Activated CD8-positive, alpha-beta T cell treated with anti-CD3 and anti-CD28 coated beads for 36 hours (primary cell): ENCODE measurements at regions not wholly inside any gene's neighbourhood (a gene's known extent, or its start where the extent isn't known, plus 50 kb on each side); places are given as distances from the start of the nearest gene placed in this dataset.

Source experiments
- ATAC-seq: fragments of 200-7000 bp; cut with Tn5 transposase; one replicate; pipeline ENCODE4 v1.10.0; 2021; ENCODE audit warnings: mild to moderate bottlenecking, moderate library complexity
- CTCF ChIA-PET: fragments of 350-600 bp; sonication (Branson Sonifier 250); formaldehyde crosslinking; loops from one replicate; lab custom pipeline; 2021; ENCODE audit warnings: antibody characterized with exemption; lab: Charles Lee
- POLR2A ChIA-PET: fragments of 350-600 bp; sonication (Branson Sonifier 250); formaldehyde crosslinking; loops from one replicate; lab custom pipeline; 2021; ENCODE audit warnings: antibody characterized with exemption; lab: Charles Lee
- DNase-seq: peaks from one replicate; pipeline ENCODE4 v3.0.0-alpha.2; 2020
- H3K27ac Mint-ChIP-seq: one replicate; pipeline ENCODE4 v1.8.0; 2021; ENCODE audit warnings: mild to moderate bottlenecking, mixed read lengths
- H3K27me3 Mint-ChIP-seq: one replicate; pipeline ENCODE4 v1.8.0; 2021; ENCODE audit warnings: mixed read lengths
- H3K36me3 Mint-ChIP-seq: one replicate; pipeline ENCODE4 v1.8.0; 2021; ENCODE audit warnings: low read depth, mixed read lengths
- H3K4me1 Mint-ChIP-seq: one replicate; pipeline ENCODE4 v1.8.0; 2021; ENCODE audit warnings: low read depth, mixed read lengths
- H3K4me3 Mint-ChIP-seq: one replicate; pipeline ENCODE4 v1.8.0; 2021; ENCODE audit warnings: mild to moderate bottlenecking, moderate library complexity, mixed read lengths
- H3K9me3 Mint-ChIP-seq: one replicate; pipeline ENCODE4 v1.8.0; 2021; ENCODE audit warnings: mixed read lengths
- intact Hi-C: fragments of 100-400 bp; cut with micrococcal nuclease; formaldehyde crosslinking; loops from one replicate; pipeline ENCODE4 v1.10.0; 2022
- TF ChIP-seq, protein P1 (sequence below): fragments of 200-600 bp; IDR thresholded peaks from one replicate; pipeline ENCODE4 v1.8.0; 2022; ENCODE audit warnings: antibody characterized with exemption, mild to moderate bottlenecking

DNA sequence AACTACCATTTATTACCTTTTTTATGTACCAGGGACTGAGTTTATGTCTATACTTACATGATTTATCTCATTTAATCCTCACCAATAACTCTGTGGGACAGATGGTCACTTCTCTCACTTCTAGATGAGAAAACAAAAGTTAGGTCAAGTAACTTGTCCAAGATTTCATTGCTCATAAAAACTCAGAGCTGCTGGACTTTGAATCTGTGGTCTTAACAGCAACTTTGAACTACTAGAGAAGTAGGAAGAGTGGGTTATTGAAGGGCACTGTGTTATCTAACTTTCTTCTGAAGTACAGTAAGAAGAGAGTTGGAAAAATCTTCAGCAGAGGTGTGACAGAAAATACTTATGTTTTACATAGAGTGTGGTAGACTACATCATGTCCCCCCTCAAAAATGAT is 214.2 kb upstream of the BMPER start:
- ChIA-PET CTCF (no interaction called here), POLR2A (no interaction called here)
- Mint-ChIP-seq H3K27ac (no peak overlapping the region), H3K36me3 (no peaks in the 10 kb centered on the region), H3K4me3 (no peak overlapping the region), H3K27me3 (no peaks in the 10 kb centered on the region), H3K4me1 (no peaks in the 10 kb centered on the region), H3K9me3 (peaks cover 7% of the 10 kb centered on the region)
- ATAC-seq (no peak), DNase-seq (no peak)
- intact Hi-C loops: no loop called here
- TF ChIP-seq, protein P1, sequence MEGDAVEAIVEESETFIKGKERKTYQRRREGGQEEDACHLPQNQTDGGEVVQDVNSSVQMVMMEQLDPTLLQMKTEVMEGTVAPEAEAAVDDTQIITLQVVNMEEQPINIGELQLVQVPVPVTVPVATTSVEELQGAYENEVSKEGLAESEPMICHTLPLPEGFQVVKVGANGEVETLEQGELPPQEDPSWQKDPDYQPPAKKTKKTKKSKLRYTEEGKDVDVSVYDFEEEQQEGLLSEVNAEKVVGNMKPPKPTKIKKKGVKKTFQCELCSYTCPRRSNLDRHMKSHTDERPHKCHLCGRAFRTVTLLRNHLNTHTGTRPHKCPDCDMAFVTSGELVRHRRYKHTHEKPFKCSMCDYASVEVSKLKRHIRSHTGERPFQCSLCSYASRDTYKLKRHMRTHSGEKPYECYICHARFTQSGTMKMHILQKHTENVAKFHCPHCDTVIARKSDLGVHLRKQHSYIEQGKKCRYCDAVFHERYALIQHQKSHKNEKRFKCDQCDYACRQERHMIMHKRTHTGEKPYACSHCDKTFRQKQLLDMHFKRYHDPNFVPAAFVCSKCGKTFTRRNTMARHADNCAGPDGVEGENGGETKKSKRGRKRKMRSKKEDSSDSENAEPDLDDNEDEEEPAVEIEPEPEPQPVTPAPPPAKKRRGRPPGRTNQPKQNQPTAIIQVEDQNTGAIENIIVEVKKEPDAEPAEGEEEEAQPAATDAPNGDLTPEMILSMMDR: no peak

GRCh38 chr7:33692956-33693355 is 212.4 kb upstream of the BMPER start:
- H3K36me3 Mint-ChIP-seq: no peaks in the 10 kb centered on the region
- no peaks in the 10 kb centered on the region for H3K27me3 Mint-ChIP-seq
- ATAC-seq (no peak), DNase-seq (no peak)
- peaks cover 6% of the 10 kb centered on the region for H3K9me3 Mint-ChIP-seq
- CTCF ChIA-PET: no interaction called here
- H3K4me1 Mint-ChIP-seq: no peaks in the 10 kb centered on the region
- POLR2A ChIA-PET: no interaction called here
- H3K27ac Mint-ChIP-seq: no peak overlapping the region
- TF ChIP-seq, protein P1: no peak
- H3K4me3 Mint-ChIP-seq: no peak overlapping the region
- intact Hi-C loops: no loop called here

GRCh38 chr7:33694006-33694405 is 211.3 kb upstream of the BMPER start:
- Mint-ChIP-seq H3K27me3 (no peaks in the 10 kb centered on the region), H3K4me1 (no peaks in the 10 kb centered on the region), H3K27ac (no peak overlapping the region), H3K9me3 (peaks cover 4% of the 10 kb centered on the region), H3K36me3 (peaks cover 2% of the 10 kb centered on the region), H3K4me3 (no peak overlapping the region)
- POLR2A ChIA-PET: no interaction called here
- TF ChIP-seq, protein P1: no peak
- ATAC-seq (no peak), DNase-seq (no peak)
- CTCF ChIA-PET: no interaction called here
- intact Hi-C loops: no loop called here

- DNase-seq (no peak), ATAC-seq (no peak)
- Mint-ChIP-seq H3K4me3 (no peak overlapping the region), H3K27me3 (no peaks in the 10 kb centered on the region), H3K9me3 (peaks cover 29% of the 10 kb centered on the region), H3K27ac (no peak overlapping the region), H3K4me1 (no peaks in the 10 kb centered on the region), H3K36me3 (peaks cover 17% of the 10 kb centered on the region)
- CTCF ChIA-PET: no interaction called here
- intact Hi-C loops: no loop called here
- TF ChIP-seq, protein P1: no peak
- POLR2A ChIA-PET: no interaction called here
These were observed 207.7 kb upstream of the BMPER start for GRCh38 chr7:33697616-33698015.

- Mint-ChIP-seq H3K27ac (no peak overlapping the region), H3K4me1 (no peaks in the 10 kb centered on the region), H3K36me3 (peaks cover 17% of the 10 kb centered on the region), H3K9me3 (peaks cover 30% of the 10 kb centered on the region), H3K27me3 (no peaks in the 10 kb centered on the region), H3K4me3 (no peak overlapping the region)
- ATAC-seq (no peak), DNase-seq (no peak)
- intact Hi-C loops: no loop called here
- TF ChIP-seq, protein P1: no peak
- CTCF ChIA-PET: no interaction called here
- POLR2A ChIA-PET: no interaction called here
These were observed 207.3 kb upstream of the BMPER start for GRCh38 chr7:33698041-33698440.
